H1 (cell line): ENCODE measurements at regions not wholly inside any gene's neighbourhood (a gene's known extent, or its start where the extent isn't known, plus 50 kb on each side); places are given as distances from the start of the nearest gene placed in this dataset.

ENCODE experiments used
- EZH2 ChIP-seq: fragments of 200-600 bp; sonication (generic); IDR thresholded peaks from 2 replicates; pipeline ENCODE4 v1.7.1; 2012; ENCODE audit warnings: low read depth, mild to moderate bottlenecking, moderate library complexity, low read length, inconsistent platforms; ENCODE audit not compliant: severe bottlenecking
- RAD21 ChIP-seq, 2 experiments: IDR thresholded peaks in 1 of 2; conservative IDR thresholded peaks in 1 of 2; 2 replicates each; pipeline ENCODE4 v1.6.1; 2011; ENCODE audit warnings: low read depth in 2 of 2, low read length in 2 of 2, improper control_type of control experiment in 1 of 2, inconsistent platforms in 1 of 2, mild to moderate bottlenecking in 1 of 2, moderate library complexity in 1 of 2
- YY1 ChIP-seq: IDR thresholded peaks from 2 replicates; pipeline ENCODE4 v1.6.1; 2011; ENCODE audit warnings: low read depth, mild to moderate bottlenecking, low read length

DNA sequence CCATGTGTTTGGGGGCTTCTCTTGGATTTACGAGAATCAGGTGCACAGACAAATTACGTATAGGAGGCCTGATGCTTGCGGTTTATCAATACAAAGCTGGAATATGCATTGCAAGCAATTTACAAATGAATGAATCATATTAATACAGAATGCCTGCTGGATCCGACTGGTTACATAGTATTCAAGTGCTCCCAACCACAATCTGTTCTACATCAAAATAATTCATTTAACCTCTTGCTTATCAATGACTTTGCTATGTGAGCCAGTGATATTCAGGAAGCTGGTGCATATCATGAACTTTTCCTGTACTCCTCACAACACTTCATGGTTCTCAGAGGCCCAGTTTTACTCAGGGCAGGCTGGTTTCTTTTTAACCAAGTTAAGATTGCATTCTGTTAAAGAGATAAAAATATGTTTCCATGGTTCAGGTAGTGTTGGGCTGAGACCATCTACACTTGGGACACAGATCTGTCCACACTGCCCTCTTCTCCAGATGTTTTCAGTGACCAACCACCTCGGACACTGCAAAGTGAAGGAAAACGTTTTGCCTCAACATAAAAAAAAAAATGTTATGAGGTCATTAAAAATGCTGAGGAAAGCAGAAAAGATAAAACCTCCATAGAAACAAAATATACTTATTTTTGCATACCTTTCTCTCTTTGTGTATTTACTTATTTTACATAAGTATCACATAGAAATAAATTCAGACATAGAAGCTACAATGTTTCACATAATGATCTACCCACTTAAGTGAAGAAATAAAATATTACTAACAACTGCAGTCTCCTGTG lies 200.1 kb upstream of the VCX3A start:
- TF ChIP-seq RAD21 (IDR thresholded peaks at IDR 0.05 in 1 of 2, conservative IDR thresholded peaks at IDR 0.05 in 1 of 2; ENCODE audit: low read depth in 2 of 2, low read length in 2 of 2) (no peak), YY1 (no peak), EZH2 (no peak)
